Endothelial cell of umbilical vein (primary cell): ENCODE measurements at regions not wholly inside any gene's neighbourhood (a gene's known extent, or its start where the extent isn't known, plus 50 kb on each side); places are given as distances from the start of the nearest gene placed in this dataset.

ENCODE experiments used
- BruUV-seq: library from RNA; stranded (reverse); fragments of 400-500 nt; replicated peaks from 2 replicates; lab custom pipeline; 2021; lab: Mats Ljungman, UMichigan
- CTCF ChIA-PET: fragments of 300-600, 350-600 bp; sonication (Branson Sonifier 250); formaldehyde crosslinking; loops from one replicate; lab custom pipeline; 2021; ENCODE audit warnings: antibody characterized with exemption, inconsistent platforms; lab: Charles Lee
- POLR2A ChIA-PET: fragments of 300-600, 350-600 bp; sonication (Branson Sonifier 250); formaldehyde crosslinking; loops from one replicate; lab custom pipeline; 2021; ENCODE audit warnings: antibody characterized with exemption, inconsistent platforms; lab: Charles Lee
- DNase-seq: peaks from one replicate; pipeline ENCODE4 v3.0.0-alpha.2; 2011; ENCODE audit warnings: low read depth, low spot score
- FAIRE-seq: peaks from 2 replicates; lab custom pipeline; 2011; peaks lifted over from hg19 to GRCh38; lab: Jason Lieb, UNC
- H2AFZ ChIP-seq: 2 replicates; pipeline ENCODE4 v1.6.0; 2012; ENCODE audit warnings: low read depth, low read length, control low read depth, inconsistent platforms
- H3K27ac ChIP-seq: 2 replicates; pipeline ENCODE4 v1.5.1; 2011; ENCODE audit warnings: low read depth, mild to moderate bottlenecking, control low read depth, low read length, moderate library complexity; ENCODE audit not compliant: insufficient read depth
- H3K27me3 ChIP-seq, 2 experiments: 2 replicates each; pipeline versions ENCODE4 v1.6.0 to v1.6.1; 2011; ENCODE audit warnings: low read length in 2 of 2, mixed read lengths in 1 of 2; ENCODE audit not compliant: control insufficient read depth in 2 of 2, insufficient read depth in 2 of 2
- H3K36me3 ChIP-seq, 2 experiments: 2 replicates in 1 of 2; 3 replicates in 1 of 2; pipeline ENCODE4 v1.5.1; 2011; ENCODE audit warnings: low read length in 2 of 2, mild to moderate bottlenecking in 1 of 2, moderate library complexity in 1 of 2; ENCODE audit not compliant: control insufficient read depth in 2 of 2, insufficient read depth in 2 of 2; ENCODE audit errors: extremely low read depth in 1 of 2
- H3K4me1 ChIP-seq: 3 replicates; pipeline ENCODE4 v1.5.1; 2011; ENCODE audit warnings: mild to moderate bottlenecking, low read length; ENCODE audit not compliant: control insufficient read depth, insufficient read depth; ENCODE audit errors: extremely low read depth
- H3K4me2 ChIP-seq: 2 replicates; pipeline ENCODE4 v1.6.1; 2011; ENCODE audit warnings: low read length, control low read depth, mixed read lengths; ENCODE audit not compliant: insufficient read depth
- H3K4me3 ChIP-seq, 3 experiments: fragments of 200-600 bp in 1 of 3; sonication (generic), shearing (Covaris generic) in 1 of 3; replicated peaks in 1 of 3; 2 replicates each; pipeline ENCODE4 v1.5.1; 2011 to 2016; ENCODE audit warnings: control low read depth in 3 of 3, low read length in 3 of 3, mild to moderate bottlenecking in 2 of 3, inconsistent platforms in 1 of 3, low read depth in 1 of 3, moderate library complexity in 1 of 3; ENCODE audit not compliant: insufficient read depth in 1 of 3
- H3K79me2 ChIP-seq: 2 replicates; pipeline ENCODE4 v1.6.0; 2012; ENCODE audit warnings: low read length, inconsistent platforms; ENCODE audit not compliant: control insufficient read depth, insufficient read depth
- H3K9ac ChIP-seq: replicated peaks from 2 replicates; pipeline ENCODE3; 2011; ENCODE audit warnings: low read length, control low read depth; ENCODE audit not compliant: insufficient read depth; ENCODE audit errors: extremely low read depth
- H3K9me1 ChIP-seq: replicated peaks from 3 replicates; pipeline ENCODE4 v1.6.0; 2011; ENCODE audit warnings: mild to moderate bottlenecking, low read length; ENCODE audit not compliant: control insufficient read depth, insufficient read depth; ENCODE audit errors: extremely low read depth
- H3K9me3 ChIP-seq: replicated peaks from 2 replicates; pipeline ENCODE4 v1.5.1; 2012; ENCODE audit warnings: low read length, inconsistent platforms; ENCODE audit not compliant: control insufficient read depth, insufficient read depth
- H4K20me1 ChIP-seq: replicated peaks from 2 replicates; pipeline ENCODE3; 2011; ENCODE audit warnings: mild to moderate bottlenecking, low read length; ENCODE audit not compliant: control insufficient read depth, insufficient read depth; ENCODE audit errors: extremely low read depth
- EZH2 ChIP-seq: IDR thresholded peaks from 2 replicates; pipeline ENCODE4 v1.6.1; 2012; ENCODE audit warnings: borderline replicate concordance, low read depth, mild to moderate bottlenecking, moderate library complexity, low read length, inconsistent platforms; ENCODE audit not compliant: severe bottlenecking
- FOS ChIP-seq: IDR thresholded peaks from 2 replicates; pipeline ENCODE4 v1.6.1; 2011; ENCODE audit warnings: mild to moderate bottlenecking, low read length, moderate library complexity, borderline replicate concordance; ENCODE audit not compliant: insufficient read depth
- GATA2 ChIP-seq: IDR thresholded peaks from 2 replicates; pipeline ENCODE4 v1.7.0; 2011; ENCODE audit warnings: low read depth, mild to moderate bottlenecking, moderate library complexity, mixed read lengths, low read length; ENCODE audit not compliant: insufficient read length, insufficient read depth
- JUN ChIP-seq: IDR thresholded peaks from 2 replicates; pipeline ENCODE4 v1.6.1; 2011; ENCODE audit warnings: borderline replicate concordance, low read depth; ENCODE audit not compliant: insufficient read length, insufficient read depth
- MYC ChIP-seq: IDR thresholded peaks from one replicate; pipeline ENCODE4 v1.6.1; 2011; ENCODE audit warnings: mild to moderate bottlenecking, low read depth, low read length
- POLR2A ChIP-seq: IDR thresholded peaks from 2 replicates; pipeline ENCODE4 v1.6.1; 2012; ENCODE audit warnings: low read depth, mild to moderate bottlenecking, control low read depth, low read length
- POLR2AphosphoS5 ChIP-seq: IDR thresholded peaks from 2 replicates; pipeline ENCODE4 v1.6.1; 2012; ENCODE audit warnings: low read depth, mild to moderate bottlenecking, control low read depth, low read length, moderate library complexity; ENCODE audit not compliant: insufficient read depth
- dilution Hi-C: fragments of 300-500 bp; cut with MboI; formaldehyde crosslinking; loops from one replicate; pipeline ENCODE4 v1.15.0; 2019; ENCODE audit warnings: low sequenced_read_pairs; ENCODE audit not compliant: extremely low pct_ligation_motif_present
- intact Hi-C: fragments of 100-400 bp; cut with micrococcal nuclease; formaldehyde crosslinking; loops from one replicate; pipeline ENCODE4 v1.10.0; 2022
- TF ChIP-seq, protein P1 (sequence below), 2 donors: IDR thresholded peaks; 1 replicate in 1 of 2; 2 replicates in 1 of 2; pipeline ENCODE4 v1.5.1; 2011; ENCODE audit warnings: low read length in 2 of 2, mild to moderate bottlenecking in 2 of 2, moderate library complexity in 2 of 2, control low read depth in 1 of 2, inconsistent platforms in 1 of 2, low read depth in 1 of 2; ENCODE audit not compliant: insufficient read depth in 1 of 2; ENCODE audit errors: extremely low read depth in 1 of 2
- TF ChIP-seq, protein P2 (sequence below): IDR thresholded peaks from 2 replicates; pipeline ENCODE4 v1.6.1; 2011; ENCODE audit not compliant: insufficient read depth, insufficient read length

DNA sequence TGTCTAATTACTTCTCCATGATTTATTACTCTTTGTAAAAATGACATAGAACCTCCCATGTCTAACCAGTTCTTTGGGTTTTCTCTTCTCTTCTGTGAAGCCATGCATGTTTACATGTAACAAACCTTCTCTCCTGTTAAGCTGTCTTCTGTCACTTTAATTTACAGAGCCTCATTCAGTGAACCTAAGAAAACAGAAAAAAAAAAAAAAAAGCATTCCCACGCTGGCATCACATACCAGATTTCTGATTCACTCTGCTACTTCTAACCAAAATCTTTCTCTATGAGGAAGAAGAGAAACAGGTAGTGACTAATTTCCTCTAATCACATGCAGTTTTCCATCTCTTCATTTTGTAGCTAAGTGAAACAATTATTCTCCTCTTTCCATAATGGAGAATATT, 141.4 kb upstream of the CXADR start:
- Histone ChIP-seq H3K9me3 (no peaks in the 10 kb centered on the region), H3K4me2 (peak overlapping the region; percentile 62), H3K27me3 (no peaks in the 10 kb centered on the region), H2AFZ (no peak overlapping the region), H3K27ac (peak overlapping the region; percentile 53), H3K9me1 (no peaks in the 10 kb centered on the region), H3K4me1 (peaks cover 17% of the 10 kb centered on the region), H4K20me1 (no peaks in the 10 kb centered on the region), H3K79me2 (no peaks in the 10 kb centered on the region), H3K4me3 (no peak overlapping the region), H3K9ac (peak overlapping the region; percentile 38), H3K36me3 (no peaks in the 10 kb centered on the region)
- POLR2A ChIA-PET, result no interaction called here
- TF ChIP-seq, protein P1, sequence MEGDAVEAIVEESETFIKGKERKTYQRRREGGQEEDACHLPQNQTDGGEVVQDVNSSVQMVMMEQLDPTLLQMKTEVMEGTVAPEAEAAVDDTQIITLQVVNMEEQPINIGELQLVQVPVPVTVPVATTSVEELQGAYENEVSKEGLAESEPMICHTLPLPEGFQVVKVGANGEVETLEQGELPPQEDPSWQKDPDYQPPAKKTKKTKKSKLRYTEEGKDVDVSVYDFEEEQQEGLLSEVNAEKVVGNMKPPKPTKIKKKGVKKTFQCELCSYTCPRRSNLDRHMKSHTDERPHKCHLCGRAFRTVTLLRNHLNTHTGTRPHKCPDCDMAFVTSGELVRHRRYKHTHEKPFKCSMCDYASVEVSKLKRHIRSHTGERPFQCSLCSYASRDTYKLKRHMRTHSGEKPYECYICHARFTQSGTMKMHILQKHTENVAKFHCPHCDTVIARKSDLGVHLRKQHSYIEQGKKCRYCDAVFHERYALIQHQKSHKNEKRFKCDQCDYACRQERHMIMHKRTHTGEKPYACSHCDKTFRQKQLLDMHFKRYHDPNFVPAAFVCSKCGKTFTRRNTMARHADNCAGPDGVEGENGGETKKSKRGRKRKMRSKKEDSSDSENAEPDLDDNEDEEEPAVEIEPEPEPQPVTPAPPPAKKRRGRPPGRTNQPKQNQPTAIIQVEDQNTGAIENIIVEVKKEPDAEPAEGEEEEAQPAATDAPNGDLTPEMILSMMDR (IDR thresholded peaks at IDR 0.05; ENCODE audit: extremely low read depth in 1 of 2, insufficient read depth in 1 of 2, low read depth in 1 of 2, low read length in 2 of 2), result no peak
- no peak for TF ChIP-seq GATA2
- TF ChIP-seq FOS, result peak; percentile 71
- dilution Hi-C loops, result no loop called here
- CTCF ChIA-PET, result interaction anchor here (0.8 to 1.2 kb wide), 3 partner anchors 16 to 200 kb away, joined by 3 to 4 read pairs (median 3); no protein-coding TSS in a partner anchor
- intact Hi-C loops, result no loop called here
- FAIRE-seq (no peak), DNase-seq (no peak)
- no TSS peak for BruUV-seq

DNA sequence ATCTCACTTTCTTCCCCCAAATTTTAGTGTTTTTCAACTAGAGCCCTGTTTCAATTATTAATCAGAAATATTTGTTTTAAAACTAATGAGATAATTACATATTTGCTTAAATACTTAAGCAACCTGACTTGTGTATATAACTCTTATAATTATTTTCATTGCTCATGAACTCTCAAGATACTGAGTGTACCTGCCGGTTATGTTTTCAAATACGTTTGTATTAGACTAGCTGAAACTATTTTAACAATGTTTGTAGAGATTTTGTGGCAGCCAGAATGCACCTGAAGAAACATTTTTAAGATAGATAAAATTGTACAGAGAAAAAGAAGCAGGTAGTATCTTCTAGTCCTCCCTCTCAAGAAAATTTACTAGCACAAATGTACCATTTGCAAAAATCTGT, 140.6 kb upstream of the CXADR start:
- Histone ChIP-seq H3K9me3 (no peaks in the 10 kb centered on the region), H3K4me2 (no peak overlapping the region), H3K79me2 (no peaks in the 10 kb centered on the region), H3K4me1 (peaks cover 17% of the 10 kb centered on the region), H3K9me1 (no peaks in the 10 kb centered on the region), H3K27ac (peak overlapping the region; percentile 53), H3K4me3 (no peak overlapping the region), H3K27me3 (no peaks in the 10 kb centered on the region), H2AFZ (no peak overlapping the region), H4K20me1 (no peaks in the 10 kb centered on the region), H3K9ac (no peak overlapping the region), H3K36me3 (no peaks in the 10 kb centered on the region)
- dilution Hi-C loops, result no loop called here
- no TSS peak for BruUV-seq
- no peak for TF ChIP-seq FOS
- no peak for TF ChIP-seq GATA2
- TF ChIP-seq POLR2AphosphoS5, result no peak
- TF ChIP-seq, protein P2, sequence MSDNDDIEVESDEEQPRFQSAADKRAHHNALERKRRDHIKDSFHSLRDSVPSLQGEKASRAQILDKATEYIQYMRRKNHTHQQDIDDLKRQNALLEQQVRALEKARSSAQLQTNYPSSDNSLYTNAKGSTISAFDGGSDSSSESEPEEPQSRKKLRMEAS, result no peak
- no peak for TF ChIP-seq POLR2A
- no peak for TF ChIP-seq MYC
- no peak for TF ChIP-seq JUN
- no peak for TF ChIP-seq EZH2
- TF ChIP-seq, protein P1 (IDR thresholded peaks at IDR 0.05; ENCODE audit: extremely low read depth in 1 of 2, insufficient read depth in 1 of 2, low read depth in 1 of 2, low read length in 2 of 2), result no peak
- DNase-seq (no peak), FAIRE-seq (no peak)
- CTCF ChIA-PET, result interaction anchor here (0.8 to 1.2 kb wide), 3 partner anchors 15 to 199 kb away, joined by 3 to 4 read pairs (median 3); no protein-coding TSS in a partner anchor
- intact Hi-C loops, result no loop called here
- POLR2A ChIA-PET, result no interaction called here
